A549 (cell line): ENCODE measurements at regions not wholly inside any gene's neighbourhood (a gene's known extent, or its start where the extent isn't known, plus 50 kb on each side); places are given as distances from the start of the nearest gene placed in this dataset.

Experiments used
- ATAC-seq, 2 experiments: fragments of 200-7000 bp in 1 of 2; fragments of >200 bp in 1 of 2; cut with Nextera tagmentation in 1 of 2; cut with Tn5 transposase in 1 of 2; 3 replicates each; pipeline versions ENCODE4 v1.8.0 to v1.9.1; 2018 to 2020; ENCODE audit warnings: mild to moderate bottlenecking in 1 of 2, moderate library complexity in 1 of 2
- CTCF ChIA-PET: fragments of 300-600 bp; sonication (Branson Sonifier 250); formaldehyde crosslinking; extraction: SDS; loops from one replicate; lab custom pipeline; 2021; ENCODE audit warnings: antibody characterized with exemption, inconsistent platforms; lab: Yijun Ruan, JAX
- POLR2A ChIA-PET: fragments of 350-600 bp; formaldehyde crosslinking; extraction: SDS; loops from one replicate; lab custom pipeline; 2021; ENCODE audit warnings: antibody characterized with exemption, inconsistent platforms; lab: Yijun Ruan, JAX
- DNase-seq, 2 experiments: peaks; one replicate each; pipeline versions ENCODE4 v3.0.0 to v3.0.0-alpha.2; 2011 to 2016; ENCODE audit warnings: low read depth in 1 of 2, low spot score in 1 of 2
- FAIRE-seq: peaks from 2 replicates; lab custom pipeline; 2011; peaks lifted over from hg19 to GRCh38; lab: Jason Lieb, UNC
- H3K27ac ChIP-seq, 2 experiments: fragments of >200 bp; sonication (Bioruptor Twin); formaldehyde crosslinking; 3 replicates each; pipeline ENCODE4 v1.5.1; 2016 to 2017
- H3K4me1 ChIP-seq: fragments of >200 bp; sonication (Bioruptor Twin); formaldehyde crosslinking; 3 replicates; pipeline ENCODE4 v1.6.1; 2016
- H3K4me2 ChIP-seq: fragments of >200 bp; sonication (Bioruptor Twin); formaldehyde crosslinking; 3 replicates; pipeline ENCODE4 v1.6.1; 2016
- H3K4me3 ChIP-seq: fragments of >200 bp; sonication (Bioruptor Twin); formaldehyde crosslinking; 3 replicates; pipeline ENCODE4 v1.5.1; 2016
- H3K9me3 ChIP-seq: fragments of >200 bp; sonication (Bioruptor Twin); formaldehyde crosslinking; 3 replicates; pipeline ENCODE4 v1.6.1; 2016
- BHLHE40 ChIP-seq: IDR thresholded peaks from 2 replicates; pipeline ENCODE4 v1.6.1; 2012; ENCODE audit warnings: low read depth, low read length, inconsistent platforms
- CEBPB ChIP-seq, 2 experiments: fragments of >200 bp in 1 of 2; sonication (Bioruptor Twin) in 1 of 2; formaldehyde crosslinking in 1 of 2; IDR thresholded peaks; 2 replicates each; pipeline ENCODE4 v1.6.1; 2012 to 2016
- CHD4 ChIP-seq: fragments of 200-600 bp; sonication (generic); IDR thresholded peaks from 2 replicates; pipeline ENCODE4 v1.6.1; 2016; ENCODE audit warnings: antibody characterized with exemption, mild to moderate bottlenecking, borderline replicate concordance
- EHF ChIP-seq: fragments of 250-450 bp; sonication (Bioruptor Pico); IDR thresholded peaks from 2 replicates; pipeline ENCODE4 v1.5.0; 2020; ENCODE audit warnings: mild to moderate bottlenecking
- FOSL2 ChIP-seq, 2 experiments: fragments of 450-650 bp in 1 of 2; fragments of >200 bp in 1 of 2; sonication (Bioruptor Twin) in 1 of 2; formaldehyde crosslinking; IDR thresholded peaks; 2 replicates each; pipeline versions ENCODE4 v1.5.0 to v1.6.1; 2016 to 2020; ENCODE audit warnings: mild to moderate bottlenecking in 1 of 2, moderate library complexity in 1 of 2
- FOXS1 ChIP-seq: fragments of 250-450 bp; sonication (Bioruptor Pico); IDR thresholded peaks from 2 replicates; pipeline ENCODE4 v1.5.0; 2020; ENCODE audit warnings: mild to moderate bottlenecking, moderate library complexity
- HDAC2 ChIP-seq: fragments of 200-600 bp; sonication (generic); IDR thresholded peaks from 2 replicates; pipeline ENCODE4 v1.6.1; 2016
- HEYL ChIP-seq: fragments of 250-450 bp; sonication (Bioruptor Pico); IDR thresholded peaks from 2 replicates; pipeline ENCODE4 v1.8.0; 2021; ENCODE audit warnings: mild to moderate bottlenecking, moderate library complexity
- HOXA7 ChIP-seq: fragments of 250-450 bp; sonication (Bioruptor Pico); IDR thresholded peaks from 2 replicates; pipeline ENCODE4 v1.5.0; 2020; ENCODE audit warnings: mild to moderate bottlenecking, moderate library complexity
- KDM5A ChIP-seq: fragments of 200-600 bp; sonication (generic); IDR thresholded peaks from 2 replicates; pipeline ENCODE4 v1.6.1; 2016; ENCODE audit warnings: antibody characterized with exemption, mild to moderate bottlenecking
- MAFK ChIP-seq: fragments of 450-650 bp; IDR thresholded peaks from 2 replicates; pipeline ENCODE4 v1.6.1; 2014; ENCODE audit not compliant: partially characterized antibody
- MYC ChIP-seq: IDR thresholded peaks from 2 replicates; pipeline ENCODE4 v1.6.1; 2012; ENCODE audit warnings: mild to moderate bottlenecking, inconsistent platforms, low read length, improper control_type of control experiment, borderline replicate concordance
- NFE2L2 ChIP-seq: fragments of 150-350 bp; conservative IDR thresholded peaks from 2 replicates; pipeline ENCODE4 v1.6.1; 2014; ENCODE audit warnings: low read length
- POLR2A ChIP-seq: IDR thresholded peaks from 2 replicates; pipeline ENCODE4 v1.6.1; 2012; ENCODE audit warnings: mild to moderate bottlenecking, low read length
- RARB ChIP-seq: fragments of 250-450 bp; sonication (Bioruptor Pico); IDR thresholded peaks from 2 replicates; pipeline ENCODE4 v1.8.0; 2021; ENCODE audit warnings: mild to moderate bottlenecking, moderate library complexity
- RFX5 ChIP-seq: fragments of 450-650 bp; IDR thresholded peaks from 2 replicates; pipeline ENCODE4 v1.7.1; 2014; ENCODE audit warnings: antibody characterized with exemption, mild to moderate bottlenecking, moderate library complexity
- RNF2 ChIP-seq: fragments of 200-600 bp; sonication (generic); IDR thresholded peaks from 2 replicates; pipeline ENCODE4 v1.6.1; 2016; ENCODE audit warnings: low read depth, mild to moderate bottlenecking, antibody characterized with exemption, moderate library complexity, borderline replicate concordance
- SMC3 ChIP-seq: fragments of >200 bp; sonication (Bioruptor Twin); formaldehyde crosslinking; IDR thresholded peaks from 3 replicates; pipeline ENCODE4 v1.6.1; 2018; ENCODE audit warnings: inconsistent platforms
- SREBF2 ChIP-seq: fragments of 450-650 bp; IDR thresholded peaks from 2 replicates; pipeline ENCODE4 v1.6.1; 2014; ENCODE audit warnings: mild to moderate bottlenecking, moderate library complexity
- TFCP2L1 ChIP-seq: fragments of 250-450 bp; sonication (Bioruptor Pico); IDR thresholded peaks from 2 replicates; pipeline ENCODE4 v1.5.0; 2021; ENCODE audit warnings: mild to moderate bottlenecking
- TP53 ChIP-seq: fragments of 250-450 bp; sonication (Bioruptor Pico); IDR thresholded peaks from 2 replicates; pipeline ENCODE4 v1.5.0; 2021; ENCODE audit warnings: mild to moderate bottlenecking, moderate library complexity
- ZNF302 ChIP-seq: fragments of 250-450 bp; sonication (Bioruptor Pico); IDR thresholded peaks from 2 replicates; pipeline ENCODE4 v1.9.0; 2021; ENCODE audit warnings: inconsistent platforms, mild to moderate bottlenecking, moderate library complexity
- ZSCAN20 ChIP-seq: fragments of 250-450 bp; sonication (Bioruptor Pico); IDR thresholded peaks from 2 replicates; pipeline ENCODE4 v1.8.0; 2022; ENCODE audit warnings: mild to moderate bottlenecking, moderate library complexity
- WGBS: methylation state at CpG from one replicate; pipeline ENCODE4 v1.1.6; 2017; ENCODE audit errors: missing lambda C conversion rate; 5-methylcytosine and 5-hydroxymethylcytosine counted together
- TF ChIP-seq, protein P1 (sequence below): fragments of 250-450 bp; sonication (Bioruptor Pico); IDR thresholded peaks from 2 replicates; pipeline ENCODE4 v1.5.0; 2020; ENCODE audit warnings: low read depth, mild to moderate bottlenecking, moderate library complexity
- TF ChIP-seq, protein P2 (sequence below): IDR thresholded peaks from 2 replicates; pipeline ENCODE4 v1.6.1; 2012; ENCODE audit warnings: low read depth, borderline replicate concordance
- TF ChIP-seq, protein P3 (sequence below): fragments of >200 bp; sonication (Bioruptor Twin); formaldehyde crosslinking; IDR thresholded peaks from 3 replicates; pipeline ENCODE4 v1.6.1; 2016
- TF ChIP-seq, protein P4 (sequence below): fragments of >200 bp; sonication (Bioruptor Twin); formaldehyde crosslinking; IDR thresholded peaks from 2 replicates; pipeline ENCODE4 v1.6.1; 2016
- TF ChIP-seq, protein P5 (sequence below): IDR thresholded peaks from 2 replicates; pipeline ENCODE4 v1.6.1; 2012
- TF ChIP-seq, protein P6 (sequence below): fragments of 450-650 bp; IDR thresholded peaks from 2 replicates; pipeline ENCODE4 v1.6.1; 2014; ENCODE audit warnings: antibody characterized with exemption

DNA sequence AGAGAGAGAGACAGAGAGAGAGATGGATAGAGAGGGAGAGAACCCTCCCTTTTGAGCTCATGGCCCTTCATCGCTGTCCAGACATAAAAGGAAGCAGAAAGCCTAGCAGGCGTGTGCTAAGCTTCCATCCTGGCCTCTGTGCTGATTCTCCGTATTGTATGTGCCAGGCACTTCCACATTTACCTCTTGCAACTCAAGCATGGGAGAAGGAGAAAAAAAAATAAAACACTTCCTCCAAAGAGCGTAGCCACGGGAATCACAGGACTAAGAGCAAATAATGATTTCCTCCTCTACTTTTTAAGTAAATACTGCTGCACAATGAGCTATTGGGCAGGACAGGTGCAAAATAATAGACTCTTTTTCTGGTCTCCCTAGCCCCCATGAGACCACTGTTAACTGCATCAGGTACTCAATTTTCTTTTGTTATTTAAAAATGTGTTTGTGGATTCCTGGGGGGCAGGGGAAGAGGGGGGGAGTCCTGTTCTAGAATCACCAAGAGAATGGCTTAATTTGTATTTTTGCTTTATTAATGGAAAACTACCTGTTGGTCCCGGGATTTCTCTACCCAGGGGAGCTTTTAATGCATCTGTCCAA lies 154.3 kb downstream of the NXPE2 start:
- H3K4me1 ChIP-seq: no peaks in the 10 kb centered on the region
- FAIRE-seq: no peak
- no peaks in the 10 kb centered on the region for H3K9me3 ChIP-seq
- TF ChIP-seq NFE2L2 (no peak), HEYL (no peak), BHLHE40 (no peak), TFCP2L1 (CRISPR knock-in tag) (no peak), RARB (CRISPR knock-in tag) (no peak), SMC3 (no peak), KDM5A (no peak), CHD4 (no peak)
- TF ChIP-seq, protein P1, sequence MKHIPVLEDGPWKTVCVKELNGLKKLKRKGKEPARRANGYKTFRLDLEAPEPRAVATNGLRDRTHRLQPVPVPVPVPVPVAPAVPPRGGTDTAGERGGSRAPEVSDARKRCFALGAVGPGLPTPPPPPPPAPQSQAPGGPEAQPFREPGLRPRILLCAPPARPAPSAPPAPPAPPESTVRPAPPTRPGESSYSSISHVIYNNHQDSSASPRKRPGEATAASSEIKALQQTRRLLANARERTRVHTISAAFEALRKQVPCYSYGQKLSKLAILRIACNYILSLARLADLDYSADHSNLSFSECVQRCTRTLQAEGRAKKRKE (CRISPR knock-in tag): no peak
- TF ChIP-seq, protein P2, sequence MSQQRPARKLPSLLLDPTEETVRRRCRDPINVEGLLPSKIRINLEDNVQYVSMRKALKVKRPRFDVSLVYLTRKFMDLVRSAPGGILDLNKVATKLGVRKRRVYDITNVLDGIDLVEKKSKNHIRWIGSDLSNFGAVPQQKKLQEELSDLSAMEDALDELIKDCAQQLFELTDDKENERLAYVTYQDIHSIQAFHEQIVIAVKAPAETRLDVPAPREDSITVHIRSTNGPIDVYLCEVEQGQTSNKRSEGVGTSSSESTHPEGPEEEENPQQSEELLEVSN: no peak
- 3% methylated on average over 6 of the region's 6 CpGs for WGBS
- ChIA-PET POLR2A (no interaction called here), CTCF (no interaction called here)
- no peak overlapping the region for H3K4me2 ChIP-seq
- H3K27ac ChIP-seq: no peak overlapping the region
- no peak for ATAC-seq
- H3K4me3 ChIP-seq: no peak overlapping the region
- no peak for DNase-seq

DNA sequence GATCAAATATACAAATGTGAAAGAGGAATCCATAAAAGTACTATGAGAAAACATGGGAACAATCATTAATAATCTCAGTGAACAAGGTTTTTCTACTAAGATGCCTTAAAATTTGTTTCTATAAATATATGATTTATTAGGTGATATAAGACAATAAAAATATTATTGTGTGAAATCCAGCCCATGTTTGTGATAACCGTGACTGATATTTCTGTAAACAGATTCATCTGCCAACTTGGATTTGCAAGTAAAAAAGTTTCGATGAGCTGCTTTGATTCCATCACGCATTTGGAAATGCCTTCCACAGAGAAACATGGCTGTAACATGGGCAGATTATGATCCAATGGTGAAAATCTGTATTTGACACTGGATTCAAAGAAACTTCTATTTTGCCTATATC lies 157.8 kb downstream of the NXPE2 start:
- 23% methylated on average over 3 of the region's 3 CpGs for WGBS
- Histone ChIP-seq H3K4me3 (no peak overlapping the region), H3K4me2 (no peak overlapping the region), H3K9me3 (no peaks in the 10 kb centered on the region), H3K27ac (no peak overlapping the region), H3K4me1 (no peaks in the 10 kb centered on the region)
- FAIRE-seq (no peak), ATAC-seq (no peak), DNase-seq (no peak)
- TF ChIP-seq CHD4: no peak
- TF ChIP-seq, protein P3, sequence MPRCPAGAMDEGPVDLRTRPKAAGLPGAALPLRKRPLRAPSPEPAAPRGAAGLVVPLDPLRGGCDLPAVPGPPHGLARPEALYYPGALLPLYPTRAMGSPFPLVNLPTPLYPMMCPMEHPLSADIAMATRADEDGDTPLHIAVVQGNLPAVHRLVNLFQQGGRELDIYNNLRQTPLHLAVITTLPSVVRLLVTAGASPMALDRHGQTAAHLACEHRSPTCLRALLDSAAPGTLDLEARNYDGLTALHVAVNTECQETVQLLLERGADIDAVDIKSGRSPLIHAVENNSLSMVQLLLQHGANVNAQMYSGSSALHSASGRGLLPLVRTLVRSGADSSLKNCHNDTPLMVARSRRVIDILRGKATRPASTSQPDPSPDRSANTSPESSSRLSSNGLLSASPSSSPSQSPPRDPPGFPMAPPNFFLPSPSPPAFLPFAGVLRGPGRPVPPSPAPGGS: no peak
- TF ChIP-seq POLR2A: no peak
- TF ChIP-seq TP53: no peak
- TF ChIP-seq FOXS1 (CRISPR knock-in tag): no peak
- CTCF ChIA-PET: no interaction called here
- POLR2A ChIA-PET: no interaction called here

DNA sequence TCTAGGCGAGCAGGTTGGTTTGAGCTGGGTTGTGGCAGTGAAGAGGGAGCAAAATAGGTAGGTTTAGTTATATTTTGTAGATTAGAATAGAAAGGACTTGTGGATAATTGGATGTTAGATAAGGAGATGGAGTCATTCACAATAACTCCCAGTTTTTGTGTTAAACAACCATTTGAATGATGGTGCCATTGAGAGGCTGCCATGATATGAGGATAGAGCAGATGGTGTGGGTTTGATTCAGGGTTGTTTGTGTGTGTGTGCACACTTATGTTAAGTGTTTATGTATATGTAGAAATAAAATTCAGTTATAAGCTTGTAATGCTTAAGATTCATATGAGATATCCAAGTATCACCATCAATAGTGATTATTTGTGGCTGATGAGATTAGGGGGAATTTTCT lies 166.6 kb downstream of the NXPE2 start:
- Histone ChIP-seq H3K4me3 (no peak overlapping the region), H3K4me1 (no peaks in the 10 kb centered on the region), H3K9me3 (no peaks in the 10 kb centered on the region), H3K27ac (no peak overlapping the region), H3K4me2 (no peak overlapping the region)
- DNase-seq (no peak), ATAC-seq (no peak), FAIRE-seq (no peak)
- WGBS: 4% methylated on average over 1 of the region's 1 CpG
- TF ChIP-seq, protein P4, sequence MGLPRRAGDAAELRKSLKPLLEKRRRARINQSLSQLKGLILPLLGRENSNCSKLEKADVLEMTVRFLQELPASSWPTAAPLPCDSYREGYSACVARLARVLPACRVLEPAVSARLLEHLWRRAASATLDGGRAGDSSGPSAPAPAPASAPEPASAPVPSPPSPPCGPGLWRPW: no peak
- no peak for TF ChIP-seq KDM5A
- no peak for TF ChIP-seq MYC
- TF ChIP-seq POLR2A: no peak
- TF ChIP-seq CEBPB (IDR thresholded peaks at IDR 0.05): no peak
- TF ChIP-seq HDAC2: no peak
- no peak for TF ChIP-seq ZNF302
- TF ChIP-seq TFCP2L1 (CRISPR knock-in tag): no peak
- TF ChIP-seq, protein P5, sequence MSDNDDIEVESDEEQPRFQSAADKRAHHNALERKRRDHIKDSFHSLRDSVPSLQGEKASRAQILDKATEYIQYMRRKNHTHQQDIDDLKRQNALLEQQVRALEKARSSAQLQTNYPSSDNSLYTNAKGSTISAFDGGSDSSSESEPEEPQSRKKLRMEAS: no peak
- no peak for TF ChIP-seq CHD4
- TF ChIP-seq FOSL2 (IDR thresholded peaks at IDR 0.05): no peak
- TF ChIP-seq FOSL2 (CRISPR knock-in tag; IDR thresholded peaks at IDR 0.05): no peak
- TF ChIP-seq EHF (CRISPR knock-in tag): no peak
- TF ChIP-seq SREBF2: no peak
- no peak for TF ChIP-seq MAFK
- TF ChIP-seq RNF2: no peak
- TF ChIP-seq, protein P6, sequence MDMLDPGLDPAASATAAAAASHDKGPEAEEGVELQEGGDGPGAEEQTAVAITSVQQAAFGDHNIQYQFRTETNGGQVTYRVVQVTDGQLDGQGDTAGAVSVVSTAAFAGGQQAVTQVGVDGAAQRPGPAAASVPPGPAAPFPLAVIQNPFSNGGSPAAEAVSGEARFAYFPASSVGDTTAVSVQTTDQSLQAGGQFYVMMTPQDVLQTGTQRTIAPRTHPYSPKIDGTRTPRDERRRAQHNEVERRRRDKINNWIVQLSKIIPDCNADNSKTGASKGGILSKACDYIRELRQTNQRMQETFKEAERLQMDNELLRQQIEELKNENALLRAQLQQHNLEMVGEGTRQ: no peak
- no peak for TF ChIP-seq ZSCAN20
- no peak for TF ChIP-seq RFX5
- TF ChIP-seq HOXA7 (CRISPR knock-in tag): no peak
- ChIA-PET CTCF (no interaction called here), POLR2A (no interaction called here)
